GM12892 (cell line): ENCODE measurements at regions not wholly inside any gene's neighbourhood (a gene's known extent, or its start where the extent isn't known, plus 50 kb on each side); places are given as distances from the start of the nearest gene placed in this dataset.

ENCODE experiments used
- POLR2A ChIP-seq: IDR thresholded peaks from 2 replicates; pipeline ENCODE4 v1.6.1; 2011; ENCODE audit warnings: low read depth, low read length, control low read depth
- POLR2AphosphoS5 ChIP-seq: IDR thresholded peaks from 2 replicates; pipeline ENCODE4 v1.6.1; 2011; ENCODE audit warnings: low read depth, low read length, control low read depth
- TAF1 ChIP-seq: IDR thresholded peaks from 2 replicates; pipeline ENCODE4 v1.6.1; 2011; ENCODE audit warnings: low read depth, mild to moderate bottlenecking, control low read depth, low read length, borderline replicate concordance

- no peak for TF ChIP-seq TAF1
- TF ChIP-seq POLR2AphosphoS5 = no peak
- TF ChIP-seq POLR2A = no peak
Observed at GRCh38 chr11:97754976-97755375, 1265.8 kb upstream of the CNTN5 start.
